ENCODE measurements at regions not wholly inside any gene's neighbourhood (a gene's known extent, or its start where the extent isn't known, plus 50 kb on each side); places are given as distances from the start of the nearest gene placed in this dataset.

GRCh38 chr2:52390651-52391050 is 1358.7 kb upstream of the NRXN1 start:
- DNase-seq (ENCODE audit: low spot score) (no peak), ATAC-seq (no peak)
- Mint-ChIP-seq H3K27ac (no peak overlapping the region), H3K4me3 (no peak overlapping the region), H3K4me1 (peaks cover 11% of the 10 kb centered on the region; the same call in 2 of the 3 replicates), H3K36me3 (ENCODE audit: low read depth) (no peaks in the 10 kb centered on the region), H3K9me3 (no peaks in the 10 kb centered on the region), H3K27me3 (ENCODE audit: insufficient read depth, low read depth, poor library complexity) (no peaks in the 10 kb centered on the region)
- Histone ChIP-seq H3K79me2 (replicated peaks; ENCODE audit: insufficient read depth) (no peaks in the 10 kb centered on the region), H3K4me2 (no peak overlapping the region), H3K36me3 (ENCODE audit: insufficient read depth) (no peaks in the 10 kb centered on the region), H2AFZ (no peak overlapping the region), H3K27ac (ENCODE audit: low read depth) (no peak overlapping the region), H3K4me1 (ENCODE audit: insufficient read depth) (0 out of 2 replicates have a peak, but pooled peaks cover 4% of the 10 kb centered on the region), H3K27me3 (ENCODE audit: insufficient read depth) (no peaks in the 10 kb centered on the region), H3K9me2 (ENCODE audit: insufficient read depth) (0 out of 2 replicates have a peak, but pooled peaks cover 4% of the 10 kb centered on the region), H4K20me1 (replicated peaks; ENCODE audit: insufficient read depth) (no peaks in the 10 kb centered on the region), H3F3A (replicated peaks; ENCODE audit: low read depth) (no peaks in the 10 kb centered on the region), H3K4me3 (no peak overlapping the region)
- no peak for TF ChIP-seq CTCF (conservative IDR thresholded peaks at IDR 0.05; ENCODE audit: low read depth in 2 of 2)
- no peak for TF ChIP-seq NANOG (IDR thresholded peaks at IDR 0.05; ENCODE audit: borderline replicate concordance)
- TF ChIP-seq EZH2phosphoT487 (IDR thresholded peaks at IDR 0.05; ENCODE audit: unreplicated experiment) = no peak
- no peak for TF ChIP-seq POLR2AphosphoS5 (IDR thresholded peaks at IDR 0.05; ENCODE audit: low read depth)
- no peak for TF ChIP-seq ETS1 (IDR thresholded peaks at IDR 0.05)
- no peak for TF ChIP-seq JUNB (IDR thresholded peaks at IDR 0.05; ENCODE audit: unreplicated experiment)
- no peak for TF ChIP-seq STAT1 (IDR thresholded peaks at IDR 0.05; ENCODE audit: unreplicated experiment)
- no peak for TF ChIP-seq EZH2 (IDR thresholded peaks at IDR 0.05; ENCODE audit: low read depth, unreplicated experiment)
- TF ChIP-seq CREB1 (CRISPR knock-in tag; IDR thresholded peaks at IDR 0.05; ENCODE audit: low read depth) = no peak
- TF ChIP-seq ZNF331 (CRISPR knock-in tag; IDR thresholded peaks at IDR 0.05; ENCODE audit: low read depth) = no peak
- TF ChIP-seq ZNF114 (CRISPR knock-in tag; IDR thresholded peaks at IDR 0.05) = no peak
- TF ChIP-seq, protein P1, sequence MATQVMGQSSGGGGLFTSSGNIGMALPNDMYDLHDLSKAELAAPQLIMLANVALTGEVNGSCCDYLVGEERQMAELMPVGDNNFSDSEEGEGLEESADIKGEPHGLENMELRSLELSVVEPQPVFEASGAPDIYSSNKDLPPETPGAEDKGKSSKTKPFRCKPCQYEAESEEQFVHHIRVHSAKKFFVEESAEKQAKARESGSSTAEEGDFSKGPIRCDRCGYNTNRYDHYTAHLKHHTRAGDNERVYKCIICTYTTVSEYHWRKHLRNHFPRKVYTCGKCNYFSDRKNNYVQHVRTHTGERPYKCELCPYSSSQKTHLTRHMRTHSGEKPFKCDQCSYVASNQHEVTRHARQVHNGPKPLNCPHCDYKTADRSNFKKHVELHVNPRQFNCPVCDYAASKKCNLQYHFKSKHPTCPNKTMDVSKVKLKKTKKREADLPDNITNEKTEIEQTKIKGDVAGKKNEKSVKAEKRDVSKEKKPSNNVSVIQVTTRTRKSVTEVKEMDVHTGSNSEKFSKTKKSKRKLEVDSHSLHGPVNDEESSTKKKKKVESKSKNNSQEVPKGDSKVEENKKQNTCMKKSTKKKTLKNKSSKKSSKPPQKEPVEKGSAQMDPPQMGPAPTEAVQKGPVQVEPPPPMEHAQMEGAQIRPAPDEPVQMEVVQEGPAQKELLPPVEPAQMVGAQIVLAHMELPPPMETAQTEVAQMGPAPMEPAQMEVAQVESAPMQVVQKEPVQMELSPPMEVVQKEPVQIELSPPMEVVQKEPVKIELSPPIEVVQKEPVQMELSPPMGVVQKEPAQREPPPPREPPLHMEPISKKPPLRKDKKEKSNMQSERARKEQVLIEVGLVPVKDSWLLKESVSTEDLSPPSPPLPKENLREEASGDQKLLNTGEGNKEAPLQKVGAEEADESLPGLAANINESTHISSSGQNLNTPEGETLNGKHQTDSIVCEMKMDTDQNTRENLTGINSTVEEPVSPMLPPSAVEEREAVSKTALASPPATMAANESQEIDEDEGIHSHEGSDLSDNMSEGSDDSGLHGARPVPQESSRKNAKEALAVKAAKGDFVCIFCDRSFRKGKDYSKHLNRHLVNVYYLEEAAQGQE (IDR thresholded peaks at IDR 0.05; ENCODE audit: unreplicated experiment) = no peak
- TF ChIP-seq, protein P2, sequence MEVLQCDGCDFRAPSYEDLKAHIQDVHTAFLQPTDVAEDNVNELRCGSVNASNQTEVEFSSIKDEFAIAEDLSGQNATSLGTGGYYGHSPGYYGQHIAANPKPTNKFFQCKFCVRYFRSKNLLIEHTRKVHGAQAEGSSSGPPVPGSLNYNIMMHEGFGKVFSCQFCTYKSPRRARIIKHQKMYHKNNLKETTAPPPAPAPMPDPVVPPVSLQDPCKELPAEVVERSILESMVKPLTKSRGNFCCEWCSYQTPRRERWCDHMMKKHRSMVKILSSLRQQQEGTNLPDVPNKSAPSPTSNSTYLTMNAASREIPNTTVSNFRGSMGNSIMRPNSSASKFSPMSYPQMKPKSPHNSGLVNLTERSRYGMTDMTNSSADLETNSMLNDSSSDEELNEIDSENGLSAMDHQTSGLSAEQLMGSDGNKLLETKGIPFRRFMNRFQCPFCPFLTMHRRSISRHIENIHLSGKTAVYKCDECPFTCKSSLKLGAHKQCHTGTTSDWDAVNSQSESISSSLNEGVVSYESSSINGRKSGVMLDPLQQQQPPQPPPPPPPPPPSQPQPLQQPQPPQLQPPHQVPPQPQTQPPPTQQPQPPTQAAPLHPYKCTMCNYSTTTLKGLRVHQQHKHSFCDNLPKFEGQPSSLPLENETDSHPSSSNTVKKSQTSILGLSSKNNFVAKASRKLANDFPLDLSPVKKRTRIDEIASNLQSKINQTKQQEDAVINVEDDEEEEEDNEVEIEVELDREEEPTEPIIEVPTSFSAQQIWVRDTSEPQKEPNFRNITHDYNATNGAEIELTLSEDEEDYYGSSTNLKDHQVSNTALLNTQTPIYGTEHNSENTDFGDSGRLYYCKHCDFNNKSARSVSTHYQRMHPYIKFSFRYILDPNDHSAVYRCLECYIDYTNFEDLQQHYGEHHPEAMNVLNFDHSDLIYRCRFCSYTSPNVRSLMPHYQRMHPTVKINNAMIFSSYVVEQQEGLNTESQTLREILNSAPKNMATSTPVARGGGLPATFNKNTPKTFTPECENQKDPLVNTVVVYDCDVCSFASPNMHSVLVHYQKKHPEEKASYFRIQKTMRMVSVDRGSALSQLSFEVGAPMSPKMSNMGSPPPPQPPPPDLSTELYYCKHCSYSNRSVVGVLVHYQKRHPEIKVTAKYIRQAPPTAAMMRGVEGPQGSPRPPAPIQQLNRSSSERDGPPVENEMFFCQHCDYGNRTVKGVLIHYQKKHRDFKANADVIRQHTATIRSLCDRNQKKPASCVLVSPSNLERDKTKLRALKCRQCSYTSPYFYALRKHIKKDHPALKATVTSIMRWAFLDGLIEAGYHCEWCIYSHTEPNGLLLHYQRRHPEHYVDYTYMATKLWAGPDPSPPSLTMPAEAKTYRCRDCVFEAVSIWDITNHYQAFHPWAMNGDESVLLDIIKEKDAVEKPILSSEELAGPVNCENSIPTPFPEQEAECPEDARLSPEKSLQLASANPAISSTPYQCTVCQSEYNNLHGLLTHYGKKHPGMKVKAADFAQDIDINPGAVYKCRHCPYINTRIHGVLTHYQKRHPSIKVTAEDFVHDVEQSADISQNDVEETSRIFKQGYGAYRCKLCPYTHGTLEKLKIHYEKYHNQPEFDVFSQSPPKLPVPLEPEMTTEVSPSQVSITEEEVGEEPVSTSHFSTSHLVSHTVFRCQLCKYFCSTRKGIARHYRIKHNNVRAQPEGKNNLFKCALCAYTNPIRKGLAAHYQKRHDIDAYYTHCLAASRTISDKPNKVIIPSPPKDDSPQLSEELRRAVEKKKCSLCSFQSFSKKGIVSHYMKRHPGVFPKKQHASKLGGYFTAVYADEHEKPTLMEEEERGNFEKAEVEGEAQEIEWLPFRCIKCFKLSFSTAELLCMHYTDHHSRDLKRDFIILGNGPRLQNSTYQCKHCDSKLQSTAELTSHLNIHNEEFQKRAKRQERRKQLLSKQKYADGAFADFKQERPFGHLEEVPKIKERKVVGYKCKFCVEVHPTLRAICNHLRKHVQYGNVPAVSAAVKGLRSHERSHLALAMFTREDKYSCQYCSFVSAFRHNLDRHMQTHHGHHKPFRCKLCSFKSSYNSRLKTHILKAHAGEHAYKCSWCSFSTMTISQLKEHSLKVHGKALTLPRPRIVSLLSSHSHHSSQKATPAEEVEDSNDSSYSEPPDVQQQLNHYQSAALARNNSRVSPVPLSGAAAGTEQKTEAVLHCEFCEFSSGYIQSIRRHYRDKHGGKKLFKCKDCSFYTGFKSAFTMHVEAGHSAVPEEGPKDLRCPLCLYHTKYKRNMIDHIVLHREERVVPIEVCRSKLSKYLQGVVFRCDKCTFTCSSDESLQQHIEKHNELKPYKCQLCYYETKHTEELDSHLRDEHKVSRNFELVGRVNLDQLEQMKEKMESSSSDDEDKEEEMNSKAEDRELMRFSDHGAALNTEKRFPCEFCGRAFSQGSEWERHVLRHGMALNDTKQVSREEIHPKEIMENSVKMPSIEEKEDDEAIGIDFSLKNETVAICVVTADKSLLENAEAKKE (CRISPR knock-in tag; IDR thresholded peaks at IDR 0.05) = no peak

Data from GM23338 (cell line).